ENCODE measurements at regions not wholly inside any gene's neighbourhood (a gene's known extent, or its start where the extent isn't known, plus 50 kb on each side); places are given as distances from the start of the nearest gene placed in this dataset.

GRCh38 chr9:91126761-91127445 is 234.8 kb downstream of the AUH start:
- H3K4me1 ChIP-seq, result peaks cover 0 to 12% (median 6%) of the 10 kb centered on the region in 10 experiments; a peak in 9 of 20 replicates
- no peaks in the 10 kb centered on the region for H4K20me1 ChIP-seq
- no peak for TF ChIP-seq Cebpa-rat (IDR thresholded peaks at IDR 0.05)
- H3K4me2 ChIP-seq, result no peak overlapping the region
- no peak overlapping the region for H3K9ac ChIP-seq
- H3K27ac ChIP-seq, result no peak overlapping the region
- no peak overlapping the region for H3K4me3 ChIP-seq
- peaks cover 31 to 52% (median 46%) of the 10 kb centered on the region in 11 experiments for H3K9me3 ChIP-seq (replicated peaks in 1 of 11)
- H3K27me3 ChIP-seq, result no peaks in the 10 kb centered on the region
- H3K36me3 ChIP-seq, result peaks cover 0 to 32% (median 6%) of the 10 kb centered on the region in 11 experiments; a peak in 9 of 22 replicates

DNA sequence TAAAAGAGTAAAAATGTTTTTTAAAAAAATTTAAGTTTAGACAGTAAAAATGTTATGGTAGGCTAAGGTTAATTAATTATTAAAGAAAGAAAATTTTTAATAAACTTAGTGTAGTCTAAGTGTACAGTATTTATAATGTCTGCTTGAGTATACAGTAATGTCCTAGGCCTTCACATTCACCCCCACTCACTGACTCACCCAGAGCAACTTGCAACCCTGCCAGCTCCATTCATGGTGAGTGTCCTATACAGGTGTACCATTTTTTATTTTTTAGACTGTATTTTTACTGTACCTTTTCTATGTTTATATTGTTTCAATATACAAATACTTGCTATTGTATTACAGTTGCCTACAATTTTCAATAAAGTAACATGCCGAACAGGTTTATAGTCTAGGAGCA is 234.1 kb downstream of the AUH start:
- H3K4me1 ChIP-seq, result peaks cover 0 to 15% (median 6%) of the 10 kb centered on the region in 10 experiments; a peak in 9 of 20 replicates
- peaks cover 24 to 45% (median 39%) of the 10 kb centered on the region in 11 experiments; a peak in 21 of 22 replicates for H3K9me3 ChIP-seq (replicated peaks in 1 of 11)
- H3K9ac ChIP-seq, result no peak overlapping the region
- H3K27me3 ChIP-seq, result no peaks in the 10 kb centered on the region
- H4K20me1 ChIP-seq, result no peaks in the 10 kb centered on the region
- no peak for TF ChIP-seq Cebpa-rat (IDR thresholded peaks at IDR 0.05)
- H3K27ac ChIP-seq, result no peak overlapping the region
- H3K4me3 ChIP-seq, result no peak overlapping the region
- H3K4me2 ChIP-seq, result no peak overlapping the region
- H3K36me3 ChIP-seq, result peaks cover 0 to 27% (median 6%) of the 10 kb centered on the region in 11 experiments; a peak in 9 of 22 replicates

DNA sequence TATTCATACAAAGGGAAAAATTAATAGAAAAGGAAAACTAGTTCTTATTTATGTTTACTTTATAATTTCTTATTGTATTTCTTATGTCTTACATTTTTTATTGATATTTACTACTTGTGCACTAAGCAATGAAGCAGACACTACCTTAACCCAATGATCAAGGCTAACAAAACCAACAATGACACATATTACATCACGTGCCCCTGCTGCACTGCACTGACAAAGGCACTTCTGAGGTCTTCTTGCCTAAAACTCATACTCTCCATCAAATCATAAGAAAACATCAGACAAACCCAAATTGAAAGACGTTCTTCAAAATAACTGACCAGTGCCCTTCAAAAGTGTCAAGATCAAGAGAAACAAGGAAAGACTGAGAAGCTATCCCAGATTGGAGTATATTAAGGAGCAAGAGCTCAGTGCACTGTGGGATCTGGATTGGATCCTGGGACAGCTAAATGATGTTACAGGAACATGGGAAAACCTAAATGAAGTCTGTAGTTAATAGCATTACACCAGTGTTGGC is 230.9 kb downstream of the AUH start:
- H3K36me3 ChIP-seq, result peaks cover 0 to 35% (median 17%) of the 10 kb centered on the region in 11 experiments; a peak in 13 of 22 replicates
- H3K4me2 ChIP-seq, result peak overlapping the region in 3 of 11 experiments; percentile 39 to 66 (median 62); a peak in 6 of 22 replicates
- H3K4me3 ChIP-seq, result no peak overlapping the region
- H3K27me3 ChIP-seq, result no peaks in the 10 kb centered on the region
- no peak for TF ChIP-seq Cebpa-rat (IDR thresholded peaks at IDR 0.05)
- peaks cover 0 to 38% (median 32%) of the 10 kb centered on the region in 11 experiments; a peak in 19 of 22 replicates for H3K9me3 ChIP-seq (replicated peaks in 1 of 11)
- H3K9ac ChIP-seq, result no peak overlapping the region
- no peak overlapping the region for H3K27ac ChIP-seq
- H4K20me1 ChIP-seq, result no peaks in the 10 kb centered on the region
- H3K4me1 ChIP-seq, result peaks cover 0 to 15% (median 6%) of the 10 kb centered on the region in 10 experiments; a peak in 9 of 20 replicates

DNA sequence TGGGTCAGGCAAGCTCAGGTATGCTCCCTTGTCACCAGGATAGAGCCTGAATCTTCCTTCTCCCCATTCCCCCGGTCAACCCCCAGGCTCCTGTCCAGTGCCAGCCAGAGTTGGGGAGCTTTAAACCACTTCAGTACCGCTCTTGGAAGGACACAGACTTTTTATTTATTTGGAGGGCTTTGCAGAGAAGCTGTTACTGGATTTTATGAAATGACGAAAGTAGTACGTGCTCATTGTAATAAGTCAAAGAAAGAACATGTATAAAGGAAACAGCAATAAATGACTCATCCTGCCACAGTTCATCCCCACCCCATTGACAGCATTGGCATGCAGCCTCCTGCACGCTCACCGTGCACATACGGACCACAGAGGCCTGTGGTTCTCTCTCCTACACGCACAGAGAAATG is 230.3 kb downstream of the AUH start:
- Histone ChIP-seq H3K4me3 (no peak overlapping the region), H3K4me2 (peak overlapping the region in 7 of 11 experiments; percentile 5 to 66 (median 15); a peak in 10 of 22 replicates), H3K27ac (no peak overlapping the region), H3K36me3 (peaks cover 0 to 37% (median 22%) of the 10 kb centered on the region in 11 experiments; a peak in 13 of 22 replicates), H4K20me1 (no peaks in the 10 kb centered on the region), H3K9ac (0 out of 22 replicates have a peak overlapping the region, but pooled peaks of 1 of the 11 experiments have one; percentile 26), H3K9me3 (replicated peaks in 1 of 11) (peaks cover 5 to 39% (median 32%) of the 10 kb centered on the region in 11 experiments; a peak in 20 of 22 replicates), H3K27me3 (no peaks in the 10 kb centered on the region), H3K4me1 (peaks cover 0 to 15% (median 6%) of the 10 kb centered on the region in 10 experiments; a peak in 9 of 20 replicates)
- no peak for TF ChIP-seq Cebpa-rat (IDR thresholded peaks at IDR 0.05)

GRCh38 chr9:91132576-91133073 is 229.1 kb downstream of the AUH start:
- Histone ChIP-seq H4K20me1 (no peaks in the 10 kb centered on the region), H3K4me2 (no peak overlapping the region), H3K4me3 (no peak overlapping the region), H3K27ac (no peak overlapping the region), H3K9ac (no peak overlapping the region), H3K36me3 (peaks cover 0 to 29% (median 19%) of the 10 kb centered on the region in 11 experiments; a peak in 12 of 22 replicates), H3K4me1 (peaks cover 0 to 15% (median 6%) of the 10 kb centered on the region in 10 experiments; a peak in 9 of 20 replicates), H3K9me3 (replicated peaks in 1 of 11) (peaks cover 7 to 38% (median 36%) of the 10 kb centered on the region in 11 experiments; a peak in 20 of 22 replicates), H3K27me3 (no peaks in the 10 kb centered on the region)
- no peak for TF ChIP-seq Cebpa-rat (IDR thresholded peaks at IDR 0.05)

- no peak for TF ChIP-seq Cebpa-rat (IDR thresholded peaks at IDR 0.05)
- Histone ChIP-seq H3K27me3 (no peaks in the 10 kb centered on the region), H3K27ac (no peak overlapping the region), H3K4me3 (no peak overlapping the region), H3K9ac (no peak overlapping the region), H4K20me1 (no peaks in the 10 kb centered on the region), H3K4me1 (peaks cover 0 to 15% (median 6%) of the 10 kb centered on the region in 10 experiments; a peak in 9 of 20 replicates), H3K4me2 (no peak overlapping the region), H3K9me3 (replicated peaks in 1 of 11) (peaks cover 7 to 38% (median 36%) of the 10 kb centered on the region in 11 experiments; a peak in 20 of 22 replicates), H3K36me3 (peaks cover 0 to 32% (median 19%) of the 10 kb centered on the region in 11 experiments; a peak in 12 of 22 replicates)
Measured at GRCh38 chr9:91134608-91135007, 227.1 kb downstream of the AUH start.

GRCh38 chr9:91137391-91137790 is 224.3 kb downstream of the AUH start:
- H3K27ac ChIP-seq, result no peak overlapping the region
- no peak for TF ChIP-seq Cebpa-rat (IDR thresholded peaks at IDR 0.05)
- H3K4me2 ChIP-seq, result no peak overlapping the region
- no peak overlapping the region for H3K4me3 ChIP-seq
- no peaks in the 10 kb centered on the region for H4K20me1 ChIP-seq
- peaks cover 0 to 21% (median 5%) of the 10 kb centered on the region in 10 experiments; a peak in 9 of 20 replicates for H3K4me1 ChIP-seq
- H3K36me3 ChIP-seq, result peaks cover 0 to 32% (median 19%) of the 10 kb centered on the region in 11 experiments; a peak in 12 of 22 replicates
- no peak overlapping the region for H3K9ac ChIP-seq
- peaks cover 7 to 38% (median 36%) of the 10 kb centered on the region in 11 experiments; a peak in 20 of 22 replicates for H3K9me3 ChIP-seq (replicated peaks in 1 of 11)
- H3K27me3 ChIP-seq, result no peaks in the 10 kb centered on the region

GRCh38 chr9:91138760-91139159 is 223.0 kb downstream of the AUH start:
- Histone ChIP-seq H3K36me3 (peaks cover 0 to 30% (median 19%) of the 10 kb centered on the region in 11 experiments; a peak in 12 of 22 replicates), H3K9me3 (replicated peaks in 1 of 11) (peaks cover 7 to 33% (median 31%) of the 10 kb centered on the region in 11 experiments; a peak in 20 of 22 replicates), H4K20me1 (no peaks in the 10 kb centered on the region), H3K4me1 (peaks cover 0 to 21% (median 5%) of the 10 kb centered on the region in 10 experiments; a peak in 9 of 20 replicates), H3K9ac (no peak overlapping the region), H3K27me3 (no peaks in the 10 kb centered on the region), H3K4me2 (no peak overlapping the region), H3K27ac (no peak overlapping the region), H3K4me3 (no peak overlapping the region)
- TF ChIP-seq Cebpa-rat (IDR thresholded peaks at IDR 0.05), result no peak
